ENCODE measurements at regions not wholly inside any gene's neighbourhood (a gene's known extent, or its start where the extent isn't known, plus 50 kb on each side); places are given as distances from the start of the nearest gene placed in this dataset.

- DNase-seq = no peak
- H3K4me3 ChIP-seq = no peak overlapping the region
- peaks cover 0 to 40% (median 1%) of the 10 kb centered on the region in 4 donors for H3K4me1 ChIP-seq
- H3K27ac ChIP-seq = no peak overlapping the region
- no peaks in the 10 kb centered on the region for H3K27me3 ChIP-seq
- TF ChIP-seq CTCF (IDR thresholded peaks at IDR 0.05) = no peak
- intact Hi-C loops (cut with DNase I; ENCODE audit: low total_unique reads) = no loop called here
- H3K36me3 ChIP-seq = no peaks in the 10 kb centered on the region
- no peaks in the 10 kb centered on the region for H3K9me3 ChIP-seq
Observed at GRCh38 chr3:150116196-150116595, 145.5 kb upstream of the PFN2 start.

- intact Hi-C loops (cut with DNase I; ENCODE audit: low total_unique reads) = no loop called here
- Histone ChIP-seq H3K9me3 (no peaks in the 10 kb centered on the region), H3K27me3 (no peaks in the 10 kb centered on the region), H3K36me3 (no peaks in the 10 kb centered on the region), H3K4me3 (no peak overlapping the region), H3K4me1 (peaks cover 0 to 38% (median 1%) of the 10 kb centered on the region in 4 donors), H3K27ac (peak overlapping the region in 1 of 2 donors; percentile 31)
- DNase-seq = no peak
- TF ChIP-seq CTCF (IDR thresholded peaks at IDR 0.05) = no peak
Observed at GRCh38 chr3:150114873-150115540, 144.3 kb upstream of the PFN2 start.

GRCh38 chr3:150114273-150114672 lies 143.6 kb upstream of the PFN2 start:
- H3K27ac ChIP-seq = peak overlapping the region in 1 of 2 donors; percentile 31
- no peaks in the 10 kb centered on the region for H3K36me3 ChIP-seq
- peaks cover 0 to 34% (median 1%) of the 10 kb centered on the region in 4 donors for H3K4me1 ChIP-seq
- H3K27me3 ChIP-seq = no peaks in the 10 kb centered on the region
- DNase-seq = no peak
- H3K9me3 ChIP-seq = no peaks in the 10 kb centered on the region
- TF ChIP-seq CTCF (IDR thresholded peaks at IDR 0.05) = no peak
- intact Hi-C loops (cut with DNase I; ENCODE audit: low total_unique reads) = no loop called here
- no peak overlapping the region for H3K4me3 ChIP-seq

GRCh38 chr3:150110097-150110496 lies 139.4 kb upstream of the PFN2 start:
- H3K4me1 ChIP-seq = peaks cover 0 to 31% (median 8%) of the 10 kb centered on the region in 4 donors
- no peak overlapping the region for H3K27ac ChIP-seq
- H3K36me3 ChIP-seq = no peaks in the 10 kb centered on the region
- no peak for TF ChIP-seq CTCF (IDR thresholded peaks at IDR 0.05)
- H3K9me3 ChIP-seq = no peaks in the 10 kb centered on the region
- intact Hi-C loops (cut with DNase I; ENCODE audit: low total_unique reads) = no loop called here
- DNase-seq = no peak
- H3K4me3 ChIP-seq = no peak overlapping the region
- no peaks in the 10 kb centered on the region for H3K27me3 ChIP-seq

GRCh38 chr3:150107429-150108175 lies 136.9 kb upstream of the PFN2 start:
- H3K27ac ChIP-seq = peak overlapping the region; percentile 5 to 27
- intact Hi-C loops (cut with DNase I; ENCODE audit: low total_unique reads) = no loop called here

More at GRCh38 chr3:150107429-150108175, 136.9 kb upstream of the PFN2 start:
- no peaks in the 10 kb centered on the region for H3K36me3 ChIP-seq
- H3K9me3 ChIP-seq = no peaks in the 10 kb centered on the region
- H3K4me3 ChIP-seq = no peak overlapping the region
- no peak for TF ChIP-seq CTCF (IDR thresholded peaks at IDR 0.05)
- peaks cover 0 to 19% (median 8%) of the 10 kb centered on the region in 4 donors for H3K4me1 ChIP-seq
- H3K27me3 ChIP-seq = no peaks in the 10 kb centered on the region
- no peak for DNase-seq
